SIG-M5 treated with dmso at 0.1 percent for 504 hours (cell line): ENCODE measurements at regions not wholly inside any gene's neighbourhood (a gene's known extent, or its start where the extent isn't known, plus 50 kb on each side); places are given as distances from the start of the nearest gene placed in this dataset.

Source experiments
- DNase-seq: peaks from one replicate; lab custom pipeline; 2025; ENCODE audit not compliant: unreplicated experiment; lab: John Stamatoyannopoulos, UW

DNA sequence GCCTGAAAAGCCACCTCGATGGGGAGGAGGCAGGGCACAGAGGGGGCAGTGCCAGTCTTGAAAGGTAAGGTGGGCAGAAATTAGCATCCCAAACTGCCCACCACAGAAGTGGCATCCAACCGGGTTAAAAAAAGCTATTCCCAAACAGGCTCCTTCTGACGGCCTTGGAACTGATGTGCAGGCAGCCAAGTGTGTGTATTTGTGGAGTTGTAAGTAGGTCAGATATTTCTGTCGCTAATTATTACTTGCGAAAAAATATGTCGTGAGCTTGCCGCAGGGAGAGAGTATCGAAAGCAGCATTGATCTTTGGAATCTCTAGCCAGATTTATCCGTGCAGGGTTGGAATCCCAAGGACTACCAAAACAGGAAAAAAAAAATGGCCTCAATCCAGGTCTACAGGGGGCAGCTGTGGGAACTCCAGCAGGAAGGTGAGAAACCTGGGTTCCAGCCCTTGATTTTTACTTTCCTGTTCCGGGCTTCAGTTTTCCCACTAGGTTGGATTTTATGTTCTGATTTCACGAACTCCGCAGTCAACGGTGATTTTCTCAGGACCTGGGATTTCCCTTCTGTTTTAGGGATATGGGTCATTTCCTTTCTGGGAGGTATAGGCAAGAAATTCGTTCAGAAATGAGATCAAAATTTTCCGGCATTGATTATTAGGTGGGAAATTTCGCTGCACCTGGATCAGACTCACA lies 200.8 kb downstream of the RGS3 start:
- no peak for DNase-seq

DNA sequence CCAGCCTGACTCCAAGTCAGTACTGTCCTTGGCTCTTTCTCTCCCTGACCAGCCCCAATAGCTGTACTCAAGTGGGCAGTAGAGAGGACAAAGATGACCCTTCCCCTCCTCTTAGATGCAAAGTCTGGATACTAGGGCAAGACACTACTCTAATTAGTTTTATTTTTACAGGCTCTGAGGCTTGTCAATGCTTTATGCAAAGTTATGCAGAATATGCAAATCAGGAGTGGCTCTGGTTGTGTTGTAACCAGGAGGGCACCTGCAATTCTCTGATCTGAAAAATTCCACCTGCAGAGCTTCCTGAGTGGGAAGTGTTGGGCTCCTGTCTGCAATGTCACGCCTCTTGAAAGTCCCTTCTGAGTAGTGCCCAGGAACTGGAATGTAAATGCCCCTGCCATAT lies 201.5 kb downstream of the RGS3 start:
- DNase-seq = no peak

DNA sequence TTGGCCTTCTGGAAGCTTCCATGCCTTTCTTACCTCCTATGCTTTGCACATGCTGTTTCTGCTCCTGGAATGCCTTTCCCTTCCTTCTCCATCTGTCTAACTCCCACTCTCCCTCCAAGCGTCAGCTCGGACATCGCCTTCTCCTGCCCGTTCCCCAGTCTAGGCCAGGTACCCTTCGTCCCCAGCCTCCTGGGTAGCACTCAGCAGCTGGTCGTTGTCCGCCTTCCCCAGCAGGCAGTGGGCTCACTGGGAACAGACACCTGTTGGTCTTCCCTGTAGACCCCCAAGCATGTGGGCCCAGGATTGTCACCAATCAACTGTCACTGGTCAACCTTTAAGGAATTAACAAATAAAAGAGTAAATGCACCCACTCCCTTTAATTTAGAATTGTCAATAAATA lies 202.2 kb downstream of the RGS3 start:
- DNase-seq = no peak

DNA sequence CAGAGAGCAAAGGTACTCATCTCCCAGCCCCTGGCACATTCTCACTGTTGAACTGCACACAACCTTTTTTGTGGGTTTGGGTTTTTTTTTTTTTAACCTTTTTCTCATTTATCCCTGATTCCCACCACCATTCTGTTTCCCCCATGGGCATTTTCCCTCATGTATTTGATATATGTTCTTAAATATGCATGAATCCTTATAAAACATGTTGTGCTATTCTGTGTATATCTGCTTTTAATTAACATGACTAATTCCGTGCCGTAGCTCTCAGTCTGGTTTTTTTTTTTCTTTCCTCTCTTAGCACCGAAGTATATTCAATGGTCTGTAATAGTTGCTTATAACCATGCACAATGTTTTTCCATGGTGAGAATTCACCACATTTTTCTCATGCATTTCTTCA lies 204.5 kb downstream of the RGS3 start:
- DNase-seq = no peak

DNA sequence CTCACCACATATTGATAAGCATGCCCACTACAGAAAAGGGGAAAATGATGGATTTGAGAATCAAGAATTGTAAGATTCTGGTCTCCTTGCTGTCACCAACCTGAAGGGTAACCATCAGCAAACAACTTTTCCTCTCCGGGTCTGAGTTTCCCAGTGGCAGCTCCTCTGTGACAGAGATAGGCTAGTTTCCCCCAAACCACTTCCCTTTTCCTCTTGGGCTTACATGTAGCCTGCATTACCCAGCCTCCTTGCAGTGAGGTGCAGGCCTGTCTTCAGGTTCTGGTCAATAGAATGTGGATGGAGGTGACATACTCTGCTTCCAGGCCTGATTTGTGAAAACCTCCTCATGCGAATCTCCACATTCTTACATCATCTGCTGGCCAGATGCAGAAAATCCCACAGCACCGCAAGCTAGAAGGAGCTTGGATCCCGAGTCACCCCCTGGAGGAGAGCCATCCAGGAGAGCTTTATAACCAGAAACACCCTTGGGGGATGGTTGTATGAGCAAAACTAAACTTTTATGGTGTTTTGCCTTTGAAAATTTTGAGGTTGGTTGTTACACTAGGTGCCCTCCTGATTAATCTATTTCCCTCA lies 206.1 kb downstream of the RGS3 start:
- peak; percentile 31 for DNase-seq

DNA sequence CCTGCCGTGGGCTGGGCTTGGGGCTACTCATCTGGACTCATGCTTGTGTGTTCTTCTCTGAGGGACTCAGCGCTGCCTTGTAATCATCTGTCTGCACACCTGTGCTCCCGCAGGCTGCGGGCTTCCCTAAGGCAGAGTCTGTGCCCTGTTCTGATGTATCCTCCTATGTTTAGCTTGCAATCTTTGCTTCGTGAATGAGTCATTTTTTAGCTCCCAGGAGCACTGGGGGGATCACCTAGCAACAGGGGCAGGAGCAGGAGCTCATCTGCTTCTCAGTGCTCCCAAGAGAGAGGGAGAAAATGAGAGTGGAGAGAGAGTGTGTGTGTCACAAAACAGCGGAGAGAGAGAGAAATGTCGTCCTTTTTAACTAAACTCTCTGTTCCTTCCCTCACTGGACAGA lies 202.4 kb upstream of the ZNF618 start:
- no peak for DNase-seq

DNA sequence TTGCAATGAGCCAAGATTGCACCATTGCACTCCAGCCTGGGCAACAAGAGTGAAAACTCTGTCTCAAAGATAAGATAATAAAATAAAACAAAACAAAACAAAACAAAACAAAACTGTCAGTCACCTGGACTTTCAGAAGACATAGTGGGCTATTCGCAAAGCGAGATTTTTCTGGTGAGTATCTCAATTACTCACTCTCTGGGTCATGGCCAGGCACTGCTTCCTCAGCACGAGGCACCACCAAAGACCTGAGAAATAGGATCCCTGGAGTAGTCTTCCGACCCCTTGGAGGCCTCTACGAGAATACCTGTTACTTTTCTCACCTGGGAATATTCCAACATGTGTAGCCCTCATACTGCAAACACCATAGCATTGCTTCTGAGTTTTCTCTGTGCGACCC lies 201.7 kb upstream of the ZNF618 start:
- no peak for DNase-seq

DNA sequence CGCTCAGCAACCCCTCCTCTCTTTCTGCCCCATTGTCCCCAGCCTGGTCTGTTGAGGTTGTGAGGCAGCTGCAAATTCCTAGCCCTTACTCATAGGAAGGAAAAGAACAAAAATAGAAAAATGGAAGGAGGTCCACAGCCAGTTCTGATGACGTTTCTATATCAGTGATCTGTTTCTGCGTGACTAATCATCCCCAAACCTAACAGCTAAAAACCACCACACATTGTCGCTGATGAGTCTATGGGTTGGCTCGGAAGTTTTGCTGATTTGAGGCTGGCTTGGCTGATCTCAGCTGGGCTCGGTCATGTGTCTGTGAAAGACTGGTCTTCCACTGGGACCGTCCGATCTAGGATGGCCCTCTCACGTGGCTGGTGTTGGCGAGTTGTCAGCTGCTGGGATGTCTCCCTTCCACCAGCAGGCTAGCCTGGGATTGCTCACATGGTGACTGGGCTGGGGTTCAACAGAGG lies 200.6 kb upstream of the ZNF618 start:
- DNase-seq = peak; percentile 67

DNA sequence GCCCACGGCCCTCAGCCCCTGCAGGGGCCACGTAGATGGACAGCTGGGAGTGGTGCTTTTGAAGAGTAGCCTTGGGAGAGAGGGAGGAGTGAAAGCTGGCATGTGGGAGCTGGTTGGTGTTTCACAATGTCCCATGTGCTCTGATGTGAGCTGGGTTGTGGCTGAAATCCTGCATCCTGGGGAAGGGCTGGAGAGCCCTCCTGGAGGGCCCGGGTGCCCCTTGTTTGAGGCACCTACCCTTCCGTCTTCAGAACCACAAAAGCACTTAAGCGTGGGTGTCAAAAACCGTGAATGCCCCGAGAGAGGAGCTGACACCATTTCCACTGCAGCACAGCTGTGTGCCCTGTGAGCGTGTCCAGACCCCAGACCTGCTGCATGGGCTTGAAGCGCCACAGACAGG lies 199.1 kb upstream of the ZNF618 start:
- peak; percentile 34 for DNase-seq

DNA sequence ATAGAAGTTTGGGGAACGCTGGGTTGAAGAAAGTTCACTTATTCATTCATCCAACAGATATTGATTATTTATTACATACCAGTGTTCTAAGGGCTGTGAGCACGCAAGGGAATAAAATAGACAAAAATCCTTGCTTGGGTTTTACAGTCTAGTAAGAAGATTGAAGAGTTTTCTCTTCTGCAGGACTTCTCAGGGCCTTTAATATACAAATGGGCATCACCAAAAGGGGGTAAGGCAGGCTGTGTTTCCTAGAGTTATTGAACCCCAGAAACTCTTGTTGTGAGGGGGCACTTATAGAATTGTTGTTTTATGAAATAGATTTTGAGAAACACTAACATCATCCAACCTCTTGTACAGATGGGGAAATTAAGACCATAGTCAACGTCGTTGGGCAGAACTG lies 198.5 kb upstream of the ZNF618 start:
- DNase-seq = no peak

DNA sequence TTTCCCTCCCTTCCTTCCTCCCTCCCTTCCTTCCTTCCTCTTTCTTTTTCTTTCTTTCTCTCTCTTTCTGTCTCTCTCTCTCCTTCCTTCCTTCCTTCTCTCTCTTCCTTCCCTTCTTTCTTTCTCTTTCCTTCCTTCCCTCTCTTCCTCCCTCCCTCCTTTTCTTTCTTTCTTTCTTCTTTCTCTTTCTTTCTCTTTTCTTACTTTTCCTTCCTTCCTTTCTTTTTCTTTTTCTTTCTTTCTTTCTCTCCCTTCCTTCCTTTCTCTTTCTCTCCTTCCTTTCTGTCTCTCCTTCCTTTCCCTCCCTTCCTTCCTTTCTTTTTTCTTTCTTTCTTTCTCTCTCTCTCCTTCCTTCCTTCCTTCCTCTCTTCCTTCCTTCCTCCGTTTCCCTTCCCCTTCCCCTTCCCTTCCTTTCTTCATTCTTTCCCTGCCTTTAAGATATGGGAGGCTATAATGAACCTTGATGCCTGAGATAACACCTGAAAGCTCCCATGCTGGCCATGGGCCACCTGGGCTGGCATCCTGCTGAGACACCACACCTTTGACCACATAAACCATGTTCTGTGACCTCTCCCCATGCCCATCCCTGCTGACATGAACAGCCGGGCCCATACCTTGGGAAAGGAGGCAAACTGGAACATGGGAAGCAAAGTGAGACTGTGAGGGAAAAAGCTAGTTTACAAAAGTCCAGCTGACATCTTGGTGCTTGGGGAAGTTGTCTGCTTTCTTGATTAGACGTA lies 197.8 kb upstream of the ZNF618 start:
- no peak for DNase-seq

DNA sequence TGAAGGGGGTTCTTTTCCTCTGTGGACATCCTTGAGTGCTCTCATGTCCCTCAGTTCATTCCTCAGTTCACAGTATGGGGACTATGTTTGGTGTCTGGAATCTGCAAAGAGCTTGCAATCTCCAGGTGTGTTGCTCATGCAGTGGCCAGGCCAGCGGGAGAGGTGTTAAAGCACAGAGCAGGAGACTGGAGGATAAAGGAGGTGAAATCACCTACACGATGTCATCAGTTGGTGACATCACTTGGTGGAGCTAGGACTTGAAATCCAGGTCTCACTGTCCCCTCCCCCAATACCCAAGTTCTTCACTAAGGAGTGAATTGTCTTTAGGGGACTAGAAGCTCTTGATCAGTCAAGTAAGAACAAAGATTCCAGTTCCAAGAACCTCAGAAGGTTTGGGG lies 197.3 kb upstream of the ZNF618 start:
- DNase-seq = no peak

DNA sequence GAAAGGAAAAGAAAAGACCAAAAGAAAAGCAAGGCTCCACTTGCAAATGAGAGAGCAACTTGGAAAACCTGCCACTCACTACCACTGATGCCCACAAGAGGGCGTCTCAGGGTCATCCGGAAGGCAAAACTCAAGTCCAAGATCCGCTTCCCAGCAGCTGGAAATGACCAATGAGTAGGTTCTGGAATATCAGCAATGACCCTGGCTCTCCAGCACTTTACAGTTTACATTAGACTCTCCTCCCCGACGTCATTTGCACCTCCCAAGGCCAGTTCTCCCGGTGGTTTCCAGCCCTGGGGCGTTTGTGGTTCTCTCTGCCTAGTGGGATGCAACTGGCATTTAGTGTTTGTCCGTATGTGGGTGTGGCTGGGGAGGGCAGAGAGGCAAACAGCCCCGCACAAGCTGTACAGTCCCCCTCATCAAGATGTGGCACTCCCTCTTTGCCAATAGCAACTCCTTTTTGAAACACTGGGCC lies 193.8 kb upstream of the ZNF618 start:
- peak; percentile 74 for DNase-seq

DNA sequence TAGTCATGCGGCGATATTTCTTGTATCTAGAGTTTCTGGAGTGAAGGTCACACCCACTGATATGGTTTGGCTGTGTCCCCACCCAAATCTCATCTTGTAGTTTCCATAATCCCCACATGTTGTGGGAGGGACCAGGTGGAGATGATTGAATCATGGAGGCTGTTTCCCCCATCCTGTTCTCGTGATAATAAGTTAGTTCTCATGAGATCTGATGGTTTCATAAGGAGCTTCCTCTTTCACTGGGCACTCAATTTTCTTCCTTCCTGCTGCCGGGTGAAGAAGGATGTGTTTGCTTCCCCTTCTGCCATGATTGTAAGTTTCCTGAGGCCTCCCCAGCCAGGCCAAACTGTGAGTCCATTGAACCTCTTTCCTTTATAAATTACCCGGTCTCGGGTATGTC lies 190.5 kb upstream of the ZNF618 start:
- DNase-seq = peak; percentile 36

DNA sequence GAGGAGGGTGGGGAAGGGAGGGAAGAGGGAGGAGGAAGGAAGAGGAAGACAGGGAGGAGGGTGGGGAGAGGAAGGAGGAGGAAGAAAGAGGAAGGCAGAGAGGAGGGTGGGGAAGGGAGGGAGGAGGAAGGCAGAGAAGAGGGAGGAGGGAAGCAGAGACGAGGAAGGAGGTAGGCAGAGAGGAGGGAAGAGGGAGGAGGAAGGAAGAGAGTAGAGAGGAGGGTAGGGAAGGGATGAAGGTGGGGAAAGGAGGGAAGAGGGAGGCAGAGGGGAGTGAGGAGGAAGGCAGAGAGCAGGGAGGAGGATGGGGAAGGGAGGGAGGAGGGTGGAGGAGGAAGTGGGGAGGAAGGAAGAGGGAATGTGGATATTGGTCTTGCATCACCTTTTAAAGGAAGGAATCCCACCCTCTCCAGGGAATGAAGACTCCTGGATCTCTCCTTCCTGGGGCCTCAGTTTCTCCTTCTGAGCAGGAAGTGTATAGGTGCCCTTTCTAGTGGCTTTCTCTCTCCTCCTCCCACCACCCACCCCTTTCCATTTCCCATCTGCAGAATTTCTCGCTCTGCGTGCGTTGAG lies 188.9 kb upstream of the ZNF618 start:
- DNase-seq = no peak

DNA sequence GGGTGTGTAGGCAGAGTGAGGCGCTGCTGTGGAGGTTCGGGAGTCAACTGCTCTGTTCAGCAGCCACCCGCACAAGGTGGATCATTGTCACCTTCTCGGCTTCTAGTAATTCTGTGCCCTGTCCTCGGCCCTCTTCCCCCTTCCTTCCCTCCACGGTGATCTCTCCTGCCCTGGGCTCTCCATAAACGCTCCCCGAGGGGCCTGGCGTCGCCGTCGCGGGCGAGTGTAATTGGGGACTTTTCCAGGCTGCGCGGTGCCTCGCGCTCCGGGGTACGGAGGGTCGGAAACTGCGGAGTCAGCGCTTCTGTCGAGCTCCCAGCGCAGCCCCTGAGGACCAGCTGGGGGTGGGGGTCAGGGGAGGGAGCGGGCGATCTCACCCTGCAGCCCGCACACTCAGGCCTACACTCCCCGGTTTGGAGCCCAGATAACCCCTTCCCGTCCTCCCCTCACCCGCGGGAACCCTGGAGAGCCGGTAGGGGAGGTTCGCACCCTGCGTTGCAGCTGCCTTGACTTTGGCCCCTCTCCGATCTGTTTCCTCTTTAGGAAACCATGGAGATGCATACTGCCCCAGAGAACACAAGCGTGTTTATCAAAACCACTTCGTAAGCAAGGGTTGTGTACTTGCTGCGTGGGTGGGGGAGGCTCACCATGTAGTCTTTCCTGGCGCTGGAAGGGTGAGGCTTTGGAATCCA lies 188.3 kb upstream of the ZNF618 start:
- DNase-seq = no peak

DNA sequence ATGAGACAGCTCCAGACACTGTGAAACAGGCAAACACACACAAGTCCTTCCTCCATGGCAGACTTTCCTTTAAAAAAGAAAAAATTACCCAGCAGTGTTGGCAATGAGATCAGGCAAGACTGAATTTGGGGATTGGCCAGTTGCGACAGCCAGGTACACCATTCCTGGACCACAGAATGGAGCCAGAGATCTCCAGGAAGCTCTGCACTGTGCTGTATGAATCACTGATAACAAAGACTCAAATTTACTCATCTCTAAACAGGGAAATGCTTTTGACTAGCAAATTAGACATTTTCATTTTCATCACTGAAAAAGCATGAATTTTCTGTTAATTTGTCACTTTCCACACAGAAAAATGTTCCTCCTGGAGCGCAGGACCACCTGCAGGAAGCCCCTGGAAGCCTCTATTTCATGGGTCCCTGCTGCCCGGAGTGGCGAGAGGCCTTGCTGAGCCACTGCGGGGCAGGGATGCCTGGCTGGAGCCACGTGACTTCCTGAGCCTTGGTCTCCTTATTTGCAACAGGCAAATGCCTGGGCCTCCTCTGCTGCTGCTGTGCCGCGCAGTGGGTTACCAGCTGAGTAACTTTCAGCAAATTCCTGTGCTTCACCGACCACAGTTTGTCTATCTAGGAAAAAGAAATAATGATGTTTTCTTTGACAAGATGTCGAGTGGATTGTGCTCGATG lies 185.9 kb upstream of the ZNF618 start:
- DNase-seq = no peak

DNA sequence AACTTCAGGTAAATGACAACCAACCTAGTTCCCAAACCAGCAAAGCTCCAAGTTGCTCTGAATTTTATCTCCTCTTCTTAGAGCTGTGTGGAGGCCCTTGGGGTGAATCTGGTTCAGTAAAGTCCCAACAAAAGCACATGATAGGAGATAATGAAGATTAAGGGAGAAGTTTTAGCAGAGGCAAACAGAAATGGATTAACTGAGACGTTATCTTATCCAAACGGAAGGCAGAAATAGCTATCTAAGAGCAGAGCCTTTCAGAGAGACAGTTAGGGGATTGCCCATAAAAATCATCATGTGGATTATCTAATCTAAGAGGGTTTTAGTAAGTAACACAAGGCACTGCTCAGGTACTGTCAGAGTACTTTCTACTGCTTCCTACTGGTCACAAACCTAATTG lies 183.9 kb upstream of the ZNF618 start:
- DNase-seq = no peak

DNA sequence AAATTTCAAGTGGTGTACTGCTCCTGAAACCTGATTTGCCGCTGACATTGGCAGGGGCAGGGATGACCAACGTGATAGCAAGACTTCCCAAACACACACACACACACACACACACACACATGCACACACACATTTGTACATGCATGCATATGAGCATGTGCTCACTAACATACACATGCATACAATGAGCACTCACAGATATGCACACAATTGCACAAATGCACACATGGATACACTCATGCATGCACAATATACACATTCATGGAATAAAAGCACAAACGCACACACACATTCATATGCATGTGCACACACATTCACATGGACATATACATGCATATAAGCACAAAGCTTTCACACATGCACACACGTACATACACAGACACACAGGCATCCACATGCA lies 181.2 kb upstream of the ZNF618 start:
- no peak for DNase-seq

DNA sequence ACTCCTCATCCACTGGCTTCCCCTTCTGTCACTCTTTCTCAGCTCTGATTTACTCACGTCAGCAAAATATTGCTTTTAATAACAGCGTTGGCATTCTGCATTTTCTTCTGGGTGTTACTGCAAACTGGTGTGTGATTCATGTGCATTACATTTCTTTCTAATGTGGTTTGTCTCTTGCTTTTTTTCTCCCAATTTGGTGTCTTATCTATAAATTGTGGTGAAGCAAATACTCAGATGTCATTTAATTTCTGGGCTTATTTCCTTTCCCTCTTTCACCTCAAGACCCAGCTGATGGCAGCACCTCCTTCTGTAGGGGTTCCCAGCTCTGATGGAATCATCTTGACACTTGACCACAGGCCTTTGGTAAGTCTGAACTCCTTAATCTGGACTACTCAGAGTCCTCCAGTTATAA lies 180.7 kb upstream of the ZNF618 start:
- no peak for DNase-seq

DNA sequence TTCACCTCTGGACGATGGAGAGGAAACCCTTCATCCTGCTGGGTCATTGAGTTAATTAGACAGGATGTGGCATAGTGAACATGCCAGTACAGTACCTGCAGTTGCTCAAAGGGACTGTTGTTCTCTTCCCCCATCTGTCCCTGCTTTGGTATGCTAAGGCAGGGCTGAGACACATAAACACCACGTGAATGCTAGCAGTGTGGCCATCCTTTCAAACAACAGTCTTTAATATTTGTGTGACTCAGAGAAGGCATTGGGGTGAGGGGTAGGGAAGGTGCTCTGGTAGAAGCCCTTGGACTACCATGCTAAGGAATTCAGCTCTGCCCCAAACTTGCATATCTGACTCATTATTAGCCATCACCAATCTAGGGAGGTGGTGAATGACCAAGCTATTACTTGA lies 180.2 kb upstream of the ZNF618 start:
- no peak for DNase-seq
